SK-N-SH (cell line): ENCODE measurements at regions not wholly inside any gene's neighbourhood (a gene's known extent, or its start where the extent isn't known, plus 50 kb on each side); places are given as distances from the start of the nearest gene placed in this dataset.

Experiments used
- CTCF ChIA-PET: fragments of 300-600, 350-600 bp; formaldehyde crosslinking; extraction: SDS; loops from one replicate; lab custom pipeline; 2021; lab: Yijun Ruan, JAX
- POLR2A ChIA-PET: fragments of 350-600 bp; sonication (Branson Sonifier 250); formaldehyde crosslinking; extraction: SDS; loops from one replicate; lab custom pipeline; 2020; ENCODE audit warnings: antibody characterized with exemption, inconsistent platforms; lab: Yijun Ruan, JAX
- DNase-seq: peaks from one replicate; pipeline ENCODE4 v3.0.0; 2012
- H2AFZ ChIP-seq: fragments of 200-600 bp; sonication (generic); 2 replicates; pipeline ENCODE4 v1.8.1; 2016; ENCODE audit warnings: antibody characterized with exemption, mild to moderate bottlenecking, low read depth
- H3F3A ChIP-seq: fragments of 200-600 bp; sonication (generic); replicated peaks from 2 replicates; pipeline ENCODE3; 2016; ENCODE audit warnings: antibody characterized with exemption, mild to moderate bottlenecking; ENCODE audit not compliant: insufficient read depth
- H3K27ac ChIP-seq, 2 experiments: fragments of 200-500 bp in 1 of 2; fragments of 200-600 bp in 1 of 2; sonication (Bioruptor generic) in 1 of 2; sonication (generic), shearing (Covaris generic) in 1 of 2; 2 replicates each; pipeline versions ENCODE4 v1.5.1 to v1.6.1; 2014 to 2016; ENCODE audit warnings: low read depth in 2 of 2, inconsistent platforms in 1 of 2, low read length in 1 of 2, mild to moderate bottlenecking in 1 of 2, mixed read lengths in 1 of 2
- H3K27me3 ChIP-seq: fragments of 200-600 bp; sonication (generic), shearing (Covaris generic); 2 replicates; pipeline ENCODE4 v1.6.1; 2016; ENCODE audit warnings: mixed run types; ENCODE audit not compliant: insufficient read depth
- H3K36me3 ChIP-seq, 2 experiments: fragments of 200-500 bp in 1 of 2; fragments of 200-600 bp in 1 of 2; sonication (Bioruptor generic) in 1 of 2; sonication (generic) in 1 of 2; replicated peaks in 1 of 2; 2 replicates each; pipeline versions ENCODE3 to v1.5.1; 2014 to 2016; ENCODE audit warnings: low read length in 1 of 2, mild to moderate bottlenecking in 1 of 2; ENCODE audit not compliant: insufficient read depth in 2 of 2, control insufficient read depth in 1 of 2
- H3K4me1 ChIP-seq, 2 experiments: fragments of 200-500 bp in 1 of 2; fragments of 200-600 bp in 1 of 2; sonication (Bioruptor generic) in 1 of 2; sonication (generic), shearing (Covaris generic) in 1 of 2; 2 replicates each; pipeline versions ENCODE4 v1.5.1 to v1.6.1; 2014 to 2016; ENCODE audit warnings: low read depth in 1 of 2, low read length in 1 of 2, mixed run types in 1 of 2; ENCODE audit not compliant: insufficient read depth in 2 of 2, control insufficient read depth in 1 of 2
- H3K4me2 ChIP-seq: fragments of 200-600 bp; sonication (generic), shearing (Covaris generic); 2 replicates; pipeline ENCODE4 v1.6.1; 2017; ENCODE audit warnings: mixed run types
- H3K4me3 ChIP-seq, 2 experiments: fragments of 200-500 bp in 1 of 2; fragments of 200-600 bp in 1 of 2; sonication (Bioruptor generic) in 1 of 2; sonication (generic), shearing (Covaris generic) in 1 of 2; 2 replicates each; pipeline versions ENCODE4 v1.5.1 to v1.8.1; 2014 to 2016; ENCODE audit warnings: low read depth in 2 of 2, inconsistent platforms in 1 of 2, low read length in 1 of 2, mild to moderate bottlenecking in 1 of 2, mixed read lengths in 1 of 2, moderate library complexity in 1 of 2
- H3K79me2 ChIP-seq: fragments of 200-600 bp; sonication (generic); 2 replicates; pipeline ENCODE4 v1.8.1; 2017; ENCODE audit warnings: mild to moderate bottlenecking; ENCODE audit not compliant: insufficient read depth
- H3K9ac ChIP-seq: fragments of 200-600 bp; sonication (generic); 2 replicates; pipeline ENCODE4 v1.6.1; 2017; ENCODE audit warnings: mixed run types
- H3K9me2 ChIP-seq: fragments of 200-600 bp; sonication (generic); 2 replicates; pipeline ENCODE4 v1.6.1; 2017; ENCODE audit warnings: mixed run types
- H3K9me3 ChIP-seq: fragments of 200-600 bp; sonication (generic); 2 replicates; pipeline ENCODE4 v1.6.1; 2017; ENCODE audit warnings: mixed run types, mild to moderate bottlenecking, moderate library complexity
- H4K20me1 ChIP-seq: fragments of 200-600 bp; sonication (generic); 2 replicates; pipeline ENCODE4 v1.6.1; 2017; ENCODE audit warnings: mild to moderate bottlenecking, mixed run types; ENCODE audit not compliant: insufficient read depth
- CHD2 ChIP-seq: fragments of 150-350 bp; IDR thresholded peaks from 2 replicates; pipeline ENCODE4 v1.6.1; 2018; ENCODE audit warnings: low read length; ENCODE audit not compliant: partially characterized antibody
- CTCF ChIP-seq: fragments of 200-600 bp; sonication (generic); IDR thresholded peaks from 2 replicates; pipeline ENCODE4 v1.6.1; 2017; ENCODE audit warnings: antibody characterized with exemption, mild to moderate bottlenecking, moderate library complexity
- EP300 ChIP-seq, 2 experiments: IDR thresholded peaks; 2 replicates each; pipeline versions ENCODE4 v1.4.0 to v1.6.1; 2012; ENCODE audit warnings: borderline replicate concordance in 1 of 2, low read depth in 1 of 2, low read length in 1 of 2
- FOSL2 ChIP-seq: IDR thresholded peaks from 2 replicates; pipeline ENCODE4 v1.4.0; 2012; ENCODE audit warnings: low read depth, mild to moderate bottlenecking, moderate library complexity, borderline replicate concordance
- FOXM1 ChIP-seq: IDR thresholded peaks from 2 replicates; pipeline ENCODE4 v1.4.0; 2012; ENCODE audit warnings: low read depth, mild to moderate bottlenecking
- JUND ChIP-seq: IDR thresholded peaks from 2 replicates; pipeline ENCODE4 v1.4.0; 2012
- MAX ChIP-seq: IDR thresholded peaks from 2 replicates; pipeline ENCODE4 v1.4.0; 2012; ENCODE audit warnings: low read depth
- MEF2A ChIP-seq: IDR thresholded peaks from 2 replicates; pipeline ENCODE4 v1.4.0; 2012; ENCODE audit warnings: low read depth, borderline replicate concordance
- MXI1 ChIP-seq: IDR thresholded peaks from 2 replicates; pipeline ENCODE4 v1.6.1; 2012; ENCODE audit warnings: mild to moderate bottlenecking, low read depth, low read length, improper control_type of control experiment
- NFIC ChIP-seq: IDR thresholded peaks from 2 replicates; pipeline ENCODE4 v1.4.0; 2012; ENCODE audit warnings: borderline replicate concordance
- PBX3 ChIP-seq: IDR thresholded peaks from 2 replicates; pipeline ENCODE4; 2012
- POLR2AphosphoS5 ChIP-seq: IDR thresholded peaks from 2 replicates; pipeline ENCODE4 v1.6.1; 2012; ENCODE audit warnings: low read depth, low read length
- RAD21 ChIP-seq: IDR thresholded peaks from 2 replicates; pipeline ENCODE4 v1.6.1; 2012; ENCODE audit warnings: mild to moderate bottlenecking, low read length
- RXRA ChIP-seq: IDR thresholded peaks from 2 replicates; pipeline ENCODE4 v1.4.0; 2012; ENCODE audit warnings: low read depth, mild to moderate bottlenecking, borderline replicate concordance
- SIN3A ChIP-seq: IDR thresholded peaks from 2 replicates; pipeline ENCODE4 v1.6.1; 2012; ENCODE audit warnings: low read depth, mild to moderate bottlenecking, low read length, moderate library complexity, borderline replicate concordance
- TCF12 ChIP-seq: IDR thresholded peaks from 2 replicates; pipeline ENCODE4 v1.4.0; 2012
- TEAD4 ChIP-seq: IDR thresholded peaks from 2 replicates; pipeline ENCODE4 v1.4.0; 2012; ENCODE audit warnings: mild to moderate bottlenecking, borderline replicate concordance; ENCODE audit not compliant: insufficient read depth
- ZBTB33 ChIP-seq: IDR thresholded peaks from 2 replicates; pipeline ENCODE4 v1.4.0; 2012; ENCODE audit warnings: low read depth, borderline replicate concordance
- WGBS: methylation state at CpG from one replicate; pipeline ENCODE4 v1.1.6; 2017; ENCODE audit warnings: low lambda C conversion rate; 5-methylcytosine and 5-hydroxymethylcytosine counted together

- ChIA-PET CTCF (no interaction called here), POLR2A (no interaction called here)
- H3K27me3 ChIP-seq: no peaks in the 10 kb centered on the region
- H4K20me1 ChIP-seq: no peaks in the 10 kb centered on the region
- no peaks in the 10 kb centered on the region for H3K36me3 ChIP-seq
- 0 out of 2 replicates have a peak, but pooled peaks cover 9% of the 10 kb centered on the region for H3K9me3 ChIP-seq
- TF ChIP-seq MEF2A: 0 out of 2 replicates have a peak, but pooled peaks have one; percentile 42
- TF ChIP-seq MXI1: no peak
- no peak for TF ChIP-seq CHD2
- TF ChIP-seq JUND: peak; percentile 89
- TF ChIP-seq SIN3A: no peak
- peak; percentile 39; the same call in 1 of the 2 replicates for TF ChIP-seq FOXM1
- TF ChIP-seq CTCF: no peak
- TF ChIP-seq FOSL2: peak; percentile 84
- TF ChIP-seq RAD21: no peak
- peak; percentile 64 for TF ChIP-seq NFIC
- peak; percentile 90 for TF ChIP-seq TCF12
- peak in 1 of 2 experiments; percentile 77; a peak in 2 of 4 replicates for TF ChIP-seq EP300 (IDR thresholded peaks at IDR 0.05; ENCODE audit: borderline replicate concordance in 1 of 2, low read depth in 1 of 2, low read length in 1 of 2)
- TF ChIP-seq POLR2AphosphoS5: peak; percentile 36; the same call in 1 of the 2 replicates
- peak; percentile 84 for TF ChIP-seq RXRA
- peak; percentile 92 for TF ChIP-seq PBX3
- peak; percentile 77; the same call in 1 of the 2 replicates for TF ChIP-seq TEAD4
- TF ChIP-seq ZBTB33: peak; percentile 67; the same call in 1 of the 2 replicates
- peak; percentile 47; the same call in 1 of the 2 replicates for TF ChIP-seq MAX
- peaks cover 16% of the 10 kb centered on the region for H3F3A ChIP-seq
- H3K79me2 ChIP-seq: no peaks in the 10 kb centered on the region
- no peak overlapping the region for H3K9ac ChIP-seq
- no peak overlapping the region for H2AFZ ChIP-seq
- H3K4me1 ChIP-seq: 0 out of 4 replicates have a peak, but pooled peaks cover 0 to 13% of the 10 kb centered on the region in 2 experiments
- H3K27ac ChIP-seq: peak overlapping the region in 1 of 2 experiments; percentile 56; a peak in 1 of 4 replicates
- no peaks in the 10 kb centered on the region for H3K9me2 ChIP-seq
- no peak for DNase-seq
- no peak overlapping the region for H3K4me2 ChIP-seq
- WGBS: 30% methylated on average over 6 of the region's 6 CpGs
- H3K4me3 ChIP-seq: no peak overlapping the region
Observed at GRCh38 chr3:148021381-148021780, 612.2 kb downstream of the ZIC1 start.
